Trophoblast cell (in vitro differentiated cells and primary cell): ENCODE measurements at regions not wholly inside any gene's neighbourhood (a gene's known extent, or its start where the extent isn't known, plus 50 kb on each side); places are given as distances from the start of the nearest gene placed in this dataset.

Source experiments
- DNase-seq, 2 donors: peaks; one replicate each; pipeline ENCODE4 v3.0.0-alpha.2; 2016
- H2AFZ ChIP-seq: 2 replicates; pipeline ENCODE4 v1.6.1; 2013; ENCODE audit warnings: low read length, moderate library complexity, mild to moderate bottlenecking; ENCODE audit not compliant: insufficient read depth, poor library complexity
- H2AK5ac ChIP-seq: 2 replicates; pipeline ENCODE4 v1.6.1; 2013; ENCODE audit warnings: mild to moderate bottlenecking, low read length
- H2BK120ac ChIP-seq: 2 replicates; pipeline ENCODE4 v1.6.1; 2013; ENCODE audit warnings: low read length, mild to moderate bottlenecking, moderate library complexity; ENCODE audit not compliant: insufficient read depth, poor library complexity
- H2BK12ac ChIP-seq: 2 replicates; pipeline ENCODE4 v1.6.1; 2013; ENCODE audit warnings: mild to moderate bottlenecking, low read length, moderate library complexity
- H2BK5ac ChIP-seq: 2 replicates; pipeline ENCODE4 v1.6.1; 2013; ENCODE audit warnings: low read length, low read depth, moderate library complexity, mild to moderate bottlenecking; ENCODE audit not compliant: poor library complexity
- H3K14ac ChIP-seq: 2 replicates; pipeline ENCODE4 v1.6.1; 2013; ENCODE audit warnings: mild to moderate bottlenecking, low read length
- H3K18ac ChIP-seq: 2 replicates; pipeline ENCODE4 v1.6.1; 2013; ENCODE audit warnings: mild to moderate bottlenecking, low read length
- H3K23ac ChIP-seq: 2 replicates; pipeline ENCODE4 v1.6.1; 2013; ENCODE audit warnings: low read length
- H3K27ac ChIP-seq: 2 replicates; pipeline ENCODE4 v1.5.1; 2013; ENCODE audit warnings: low read depth, mild to moderate bottlenecking, inconsistent platforms, low read length, moderate library complexity
- H3K27me3 ChIP-seq: 2 replicates; pipeline ENCODE4 v1.6.1; 2013; ENCODE audit warnings: inconsistent platforms, mild to moderate bottlenecking, low read length, moderate library complexity; ENCODE audit not compliant: insufficient read depth
- H3K36me3 ChIP-seq, 2 experiments: 1 replicate in 1 of 2; 2 replicates in 1 of 2; pipeline ENCODE4 v1.6.1; 2013; ENCODE audit warnings: low read length in 2 of 2, mild to moderate bottlenecking in 2 of 2, moderate library complexity in 1 of 2; ENCODE audit not compliant: insufficient read depth in 2 of 2, control insufficient read depth in 1 of 2
- H3K4ac ChIP-seq: 2 replicates; pipeline ENCODE4 v1.6.1; 2013; ENCODE audit warnings: low read depth, mild to moderate bottlenecking, low read length, moderate library complexity
- H3K4me1 ChIP-seq, 2 experiments: 1 replicate in 1 of 2; 2 replicates in 1 of 2; pipeline ENCODE4 v1.6.1; 2013; ENCODE audit warnings: low read length in 2 of 2, mild to moderate bottlenecking in 2 of 2, moderate library complexity in 1 of 2; ENCODE audit not compliant: insufficient read depth in 2 of 2, control insufficient read depth in 1 of 2
- H3K4me2 ChIP-seq: 2 replicates; pipeline ENCODE4 v1.6.1; 2013; ENCODE audit warnings: inconsistent platforms, mild to moderate bottlenecking, low read length, moderate library complexity
- H3K4me3 ChIP-seq: 2 replicates; pipeline ENCODE4 v1.5.1; 2013; ENCODE audit warnings: mild to moderate bottlenecking, low read depth, low read length, inconsistent platforms
- H3K79me1 ChIP-seq: one replicate; pipeline ENCODE4 v1.6.1; 2013; ENCODE audit warnings: low read length
- H3K79me2 ChIP-seq: 2 replicates; pipeline ENCODE4 v1.6.1; 2013; ENCODE audit warnings: low read length, mild to moderate bottlenecking; ENCODE audit not compliant: control insufficient read depth, insufficient read depth, poor library complexity
- H3K9ac ChIP-seq: 2 replicates; pipeline ENCODE4 v1.6.1; 2013; ENCODE audit warnings: mild to moderate bottlenecking, low read length
- H3K9me3 ChIP-seq: 2 replicates; pipeline ENCODE4 v1.6.1; 2013; ENCODE audit warnings: low read depth, mild to moderate bottlenecking, control low read depth, inconsistent platforms, low read length; ENCODE audit not compliant: insufficient read depth
- H4K12ac ChIP-seq: 2 replicates; pipeline ENCODE4 v1.6.1; 2013; ENCODE audit warnings: low read depth, mild to moderate bottlenecking, low read length, moderate library complexity
- H4K8ac ChIP-seq: 2 replicates; pipeline ENCODE4 v1.6.1; 2013; ENCODE audit warnings: low read depth, mild to moderate bottlenecking, low read length, moderate library complexity
- H4K91ac ChIP-seq: one replicate; pipeline ENCODE4 v1.6.1; 2013; ENCODE audit warnings: low read depth, mild to moderate bottlenecking, low read length, moderate library complexity
- WGBS: extraction: QIAGEN DNeasy Blood & Tissue Kit; methylation state at CpG from one replicate; pipeline ENCODE4 v1.1.7; 2013; ENCODE audit warnings: missing lambda C conversion rate; ENCODE audit not compliant: insufficient read length, insufficient coverage; ENCODE audit errors: extremely low coverage; 5-methylcytosine and 5-hydroxymethylcytosine counted together

- WGBS, result no CpG with 5 or more reads among the region's 5 CpGs
Measured at GRCh38 chr6:18561037-18561750, 174.0 kb downstream of the RNF144B start.

GRCh38 chr6:18562726-18563125 lies 175.6 kb downstream of the RNF144B start:
- no peak overlapping the region for H3K23ac ChIP-seq
- no peak overlapping the region for H3K4me3 ChIP-seq
- H3K4ac ChIP-seq, result no peak overlapping the region
- no peak overlapping the region for H4K12ac ChIP-seq
- no peak overlapping the region for H2AK5ac ChIP-seq
- no peak overlapping the region for H2BK5ac ChIP-seq
- no peak overlapping the region for H3K14ac ChIP-seq
- DNase-seq, result peak in 1 of 2 donors; percentile 23
- no peak overlapping the region for H3K18ac ChIP-seq
- H3K4me2 ChIP-seq, result no peak overlapping the region
- no peaks in the 10 kb centered on the region for H3K4me1 ChIP-seq
- H3K36me3 ChIP-seq, result no peaks in the 10 kb centered on the region
- no CpG with 5 or more reads among the region's 5 CpGs for WGBS
- H3K9me3 ChIP-seq, result no peaks in the 10 kb centered on the region
- no peaks in the 10 kb centered on the region for H3K79me1 ChIP-seq
- no peak overlapping the region for H2BK120ac ChIP-seq
- no peak overlapping the region for H4K8ac ChIP-seq
- H3K27ac ChIP-seq, result no peak overlapping the region
- H2BK12ac ChIP-seq, result no peak overlapping the region
- H3K9ac ChIP-seq, result no peak overlapping the region
- no peaks in the 10 kb centered on the region for H3K27me3 ChIP-seq
- no peaks in the 10 kb centered on the region for H3K79me2 ChIP-seq
- no peak overlapping the region for H2AFZ ChIP-seq
- H4K91ac ChIP-seq, result no peak overlapping the region

More at GRCh38 chr6:18561037-18561750, 174.0 kb downstream of the RNF144B start:
- Histone ChIP-seq H3K9me3 (no peaks in the 10 kb centered on the region), H4K8ac (no peak overlapping the region), H3K79me2 (no peaks in the 10 kb centered on the region), H4K12ac (no peak overlapping the region), H2AFZ (no peak overlapping the region), H3K9ac (no peak overlapping the region), H2BK120ac (no peak overlapping the region), H3K4ac (no peak overlapping the region), H2BK5ac (no peak overlapping the region), H4K91ac (no peak overlapping the region), H2AK5ac (no peak overlapping the region), H3K4me2 (no peak overlapping the region), H3K4me3 (no peak overlapping the region), H3K14ac (no peak overlapping the region), H3K27me3 (no peaks in the 10 kb centered on the region), H2BK12ac (no peak overlapping the region), H3K23ac (no peak overlapping the region), H3K18ac (no peak overlapping the region), H3K36me3 (no peaks in the 10 kb centered on the region), H3K4me1 (no peaks in the 10 kb centered on the region), H3K27ac (no peak overlapping the region), H3K79me1 (no peaks in the 10 kb centered on the region)
- DNase-seq, result no peak

- Histone ChIP-seq H4K12ac (no peak overlapping the region), H3K14ac (no peak overlapping the region), H2BK12ac (no peak overlapping the region), H3K36me3 (no peaks in the 10 kb centered on the region), H3K4me1 (no peaks in the 10 kb centered on the region), H2AK5ac (no peak overlapping the region), H3K79me2 (no peaks in the 10 kb centered on the region), H3K4me2 (no peak overlapping the region), H3K9ac (no peak overlapping the region), H3K27me3 (no peaks in the 10 kb centered on the region), H3K18ac (no peak overlapping the region), H3K23ac (no peak overlapping the region), H4K91ac (no peak overlapping the region), H3K4ac (no peak overlapping the region), H3K4me3 (no peak overlapping the region), H2BK5ac (no peak overlapping the region), H3K27ac (no peak overlapping the region), H3K79me1 (no peaks in the 10 kb centered on the region), H3K9me3 (no peaks in the 10 kb centered on the region), H2BK120ac (no peak overlapping the region), H4K8ac (no peak overlapping the region), H2AFZ (no peak overlapping the region)
- no peak for DNase-seq
- WGBS, result no CpG with 5 or more reads among the region's 3 CpGs
Measured at GRCh38 chr6:18564775-18565174, 177.6 kb downstream of the RNF144B start.

- H2BK12ac ChIP-seq, result no peak overlapping the region
- no peak overlapping the region for H4K8ac ChIP-seq
- no peak overlapping the region for H3K4me2 ChIP-seq
- no peaks in the 10 kb centered on the region for H3K27me3 ChIP-seq
- no peak for DNase-seq
- no peak overlapping the region for H2AK5ac ChIP-seq
- no peak overlapping the region for H3K18ac ChIP-seq
- H2BK120ac ChIP-seq, result no peak overlapping the region
- no peak overlapping the region for H3K9ac ChIP-seq
- no peak overlapping the region for H2BK5ac ChIP-seq
- H3K79me2 ChIP-seq, result no peaks in the 10 kb centered on the region
- no peak overlapping the region for H4K91ac ChIP-seq
- H3K4me1 ChIP-seq, result no peaks in the 10 kb centered on the region
- no CpG with 5 or more reads among the region's 1 CpG for WGBS
- no peak overlapping the region for H3K27ac ChIP-seq
- no peak overlapping the region for H4K12ac ChIP-seq
- no peaks in the 10 kb centered on the region for H3K36me3 ChIP-seq
- H3K14ac ChIP-seq, result no peak overlapping the region
- no peak overlapping the region for H3K4me3 ChIP-seq
- H3K4ac ChIP-seq, result no peak overlapping the region
- H3K9me3 ChIP-seq, result no peaks in the 10 kb centered on the region
- no peak overlapping the region for H3K23ac ChIP-seq
- H2AFZ ChIP-seq, result no peak overlapping the region
- H3K79me1 ChIP-seq, result no peaks in the 10 kb centered on the region
Measured at GRCh38 chr6:18565231-18565630, 178.1 kb downstream of the RNF144B start.
